ENCODE measurements at regions not wholly inside any gene's neighbourhood (a gene's known extent, or its start where the extent isn't known, plus 50 kb on each side); places are given as distances from the start of the nearest gene placed in this dataset.

GRCh38 chr15:47974724-47975123 is 146.1 kb upstream of the SLC24A5 start (continued):
- no peak for TF ChIP-seq NANOG (IDR thresholded peaks at IDR 0.05; ENCODE audit: insufficient read depth, low read depth, low read length, poor library complexity, severe bottlenecking)

GRCh38 chr15:47975427-47975826 is 145.4 kb upstream of the SLC24A5 start:
- H3K9me3 ChIP-seq (ENCODE audit: insufficient read depth in 2 of 2, low read depth in 1 of 2, low read length in 1 of 2) = no peaks in the 10 kb centered on the region
- ChIA-PET POLR2A (ENCODE audit: partially characterized antibody) (no interaction called here), CTCF (ENCODE audit: partially characterized antibody) (interaction anchor here (0.6 to 4.5 kb wide), 6 partner anchors 8 to 263 kb away, joined by 3 to 31 read pairs (median 4); no protein-coding TSS in a partner anchor)
- H3K4ac ChIP-seq (replicated peaks; ENCODE audit: insufficient read length, low read depth, low read length) = no peak overlapping the region
- H4K20me1 ChIP-seq (replicated peaks in 1 of 2; ENCODE audit: control insufficient read depth in 1 of 2, insufficient read depth in 2 of 2, low read length in 2 of 2) = no peaks in the 10 kb centered on the region
- no peak overlapping the region for H3K4me2 ChIP-seq (ENCODE audit: insufficient read depth in 1 of 2, low read depth in 2 of 2, low read length in 2 of 2)
- FAIRE-seq = no peak
- no peak overlapping the region for H2BK12ac ChIP-seq (ENCODE audit: low read depth, low read length)
- H3K23ac ChIP-seq (ENCODE audit: insufficient read length) = no peak overlapping the region
- no peaks in the 10 kb centered on the region for H3K79me2 ChIP-seq (ENCODE audit: control insufficient read depth in 1 of 2, insufficient read depth in 2 of 2, low read length in 2 of 2)
- no peak overlapping the region for H2BK120ac ChIP-seq (replicated peaks; ENCODE audit: low read depth, low read length)
- H4K91ac ChIP-seq (replicated peaks; ENCODE audit: insufficient read length, low read length) = no peak overlapping the region
- no peak overlapping the region for H3K27ac ChIP-seq (ENCODE audit: low read depth, low read length)
- no peaks in the 10 kb centered on the region for H3K23me2 ChIP-seq (ENCODE audit: low read depth, low read length)
- H3K14ac ChIP-seq (ENCODE audit: insufficient read length) = no peak overlapping the region
- no peak for DNase-seq (ENCODE audit: low read depth in 1 of 2, low spot score in 2 of 2)
- no peak overlapping the region for H3K4me3 ChIP-seq (ENCODE audit: extremely low read depth in 1 of 4, insufficient read depth in 2 of 4, low read depth in 3 of 4, low read length in 4 of 4)
- no peak overlapping the region for H2BK15ac ChIP-seq (ENCODE audit: low read length)
- no peak overlapping the region for H2AFZ ChIP-seq (ENCODE audit: low read length)
- H3K4me1 ChIP-seq (replicated peaks in 1 of 4; ENCODE audit: control insufficient read depth in 3 of 4, insufficient read depth in 4 of 4, low read length in 3 of 4) = 0 out of 7 replicates have a peak, but pooled peaks cover 0 to 2% (median 0%) of the 10 kb centered on the region in 4 experiments
- no peak overlapping the region for H2BK5ac ChIP-seq (ENCODE audit: low read depth, low read length)
- H3K18ac ChIP-seq (ENCODE audit: extremely low read depth, low read length) = no peak overlapping the region
- H3K36me3 ChIP-seq (ENCODE audit: control insufficient read depth in 2 of 4, insufficient read depth in 4 of 4, low read length in 3 of 4) = no peaks in the 10 kb centered on the region
- H2BK20ac ChIP-seq (ENCODE audit: low read length) = no peak overlapping the region
- no peaks in the 10 kb centered on the region for H3K27me3 ChIP-seq (replicated peaks in 1 of 4; ENCODE audit: control insufficient read depth in 3 of 4, extremely low read depth in 1 of 4, insufficient read depth in 3 of 4, low read length in 3 of 4)
- H4K8ac ChIP-seq (ENCODE audit: extremely low read depth, insufficient read depth, low read length) = no peak overlapping the region; the same call in 1 of the 2 replicates
- no peak for TF ChIP-seq RFX5 (IDR thresholded peaks at IDR 0.05; ENCODE audit: borderline replicate concordance, low read depth, low read length)
- no peak for TF ChIP-seq HDAC6 (IDR thresholded peaks at IDR 0.05; ENCODE audit: low read depth, low read length)
- TF ChIP-seq CBX8 (IDR thresholded peaks at IDR 0.05; ENCODE audit: borderline replicate concordance, low read depth, low read length) = no peak
- no peak for TF ChIP-seq SP2 (IDR thresholded peaks at IDR 0.05; ENCODE audit: low read length)
- TF ChIP-seq NANOG (IDR thresholded peaks at IDR 0.05; ENCODE audit: insufficient read depth, low read depth, low read length, poor library complexity, severe bottlenecking) = no peak
- TF ChIP-seq POU5F1 (IDR thresholded peaks at IDR 0.05; ENCODE audit: low read depth, low read length) = no peak
- no peak for TF ChIP-seq CREB1 (IDR thresholded peaks at IDR 0.05)
- no peak for TF ChIP-seq HDAC2 (IDR thresholded peaks at IDR 0.05; ENCODE audit: borderline replicate concordance in 1 of 2, low read depth in 2 of 2, low read length in 2 of 2)
- TF ChIP-seq SIX5 (IDR thresholded peaks at IDR 0.05; ENCODE audit: low read depth, low read length) = no peak
- no peak for TF ChIP-seq SUZ12 (IDR thresholded peaks at IDR 0.05; ENCODE audit: low read length)
- no peak for TF ChIP-seq PHF8 (conservative IDR thresholded peaks at IDR 0.05; ENCODE audit: low read depth, low read length)
- H4K5ac ChIP-seq (ENCODE audit: insufficient read length, low read depth, low read length) = no peak overlapping the region
- H2AK5ac ChIP-seq (ENCODE audit: low read depth, low read length) = no peak overlapping the region
- no peaks in the 10 kb centered on the region for H3K79me1 ChIP-seq (ENCODE audit: low read depth, low read length)
- no peak overlapping the region for H3K9ac ChIP-seq (replicated peaks in 1 of 4; ENCODE audit: extremely low read depth in 1 of 4, low read depth in 3 of 4, low read length in 3 of 4)
- H3K56ac ChIP-seq (replicated peaks; ENCODE audit: insufficient read length, low read depth, low read length) = no peak overlapping the region
